Cardiac fibroblast (primary cell): ENCODE measurements at regions not wholly inside any gene's neighbourhood (a gene's known extent, or its start where the extent isn't known, plus 50 kb on each side); places are given as distances from the start of the nearest gene placed in this dataset.
A peak's percentile ranks its signal among the peaks of the same experiment; 100 is the strongest.

ENCODE experiments used
- DNase-seq, 2 donors: peaks; one replicate each; pipeline versions ENCODE4 v3.0.0 to v3.0.0-alpha.2; 2010; ENCODE audit warnings: low read depth in 2 of 2
- H3K4me3 ChIP-seq, 2 donors: replicated peaks in 1 of 2; 1 replicate in 1 of 2; 2 replicates in 1 of 2; pipeline ENCODE4 v1.5.1; 2011; ENCODE audit warnings: low read depth in 2 of 2, low read length in 2 of 2, mild to moderate bottlenecking in 2 of 2, moderate library complexity in 1 of 2
- CTCF ChIP-seq: IDR thresholded peaks from one replicate; pipeline ENCODE4 v1.5.1; 2011; ENCODE audit warnings: low read depth, mild to moderate bottlenecking, low read length, inconsistent platforms

GRCh38 chr9:78548670-78549069 lies 251.7 kb downstream of the PSAT1 start:
- TF ChIP-seq CTCF: no peak
- DNase-seq: no peak
- H3K4me3 ChIP-seq: no peak overlapping the region

- no peak for TF ChIP-seq CTCF
- H3K4me3 ChIP-seq: no peak overlapping the region
- DNase-seq: no peak
Observed at GRCh38 chr9:78549711-78550110, 252.8 kb downstream of the PSAT1 start.

GRCh38 chr9:78552802-78553201 lies 255.9 kb downstream of the PSAT1 start:
- no peak overlapping the region for H3K4me3 ChIP-seq
- TF ChIP-seq CTCF: no peak
- no peak for DNase-seq

GRCh38 chr9:78557540-78557939 lies 260.6 kb downstream of the PSAT1 start:
- no peak overlapping the region for H3K4me3 ChIP-seq
- TF ChIP-seq CTCF: no peak
- no peak for DNase-seq

GRCh38 chr9:78559449-78559885 lies 262.5 kb downstream of the PSAT1 start:
- DNase-seq: peak; percentile 11 to 62
- H3K4me3 ChIP-seq: no peak overlapping the region
- no peak for TF ChIP-seq CTCF

GRCh38 chr9:78562021-78562420 lies 265.1 kb downstream of the PSAT1 start:
- H3K4me3 ChIP-seq: no peak overlapping the region
- no peak for TF ChIP-seq CTCF
- no peak for DNase-seq

GRCh38 chr9:78563269-78563668 lies 266.3 kb downstream of the PSAT1 start:
- H3K4me3 ChIP-seq: no peak overlapping the region
- no peak for TF ChIP-seq CTCF
- no peak for DNase-seq
